Jurkat, Clone E6-1 (cell line): ENCODE measurements at regions not wholly inside any gene's neighbourhood (a gene's known extent, or its start where the extent isn't known, plus 50 kb on each side); places are given as distances from the start of the nearest gene placed in this dataset.
"Not testable (repeated sequence)": the region's sequence is repeated elsewhere in the genome, so short reads cannot be mapped to it uniquely, and the experiment has no call there.

ENCODE experiments used
- DNase-seq: peaks from one replicate; pipeline ENCODE4 v3.0.0-alpha.2; 2011; ENCODE audit warnings: low read depth, low spot score
- H3K4me3 ChIP-seq: 2 replicates; pipeline ENCODE4 v1.5.1; 2011; ENCODE audit warnings: mild to moderate bottlenecking, low read length, control low read depth, moderate library complexity

DNA sequence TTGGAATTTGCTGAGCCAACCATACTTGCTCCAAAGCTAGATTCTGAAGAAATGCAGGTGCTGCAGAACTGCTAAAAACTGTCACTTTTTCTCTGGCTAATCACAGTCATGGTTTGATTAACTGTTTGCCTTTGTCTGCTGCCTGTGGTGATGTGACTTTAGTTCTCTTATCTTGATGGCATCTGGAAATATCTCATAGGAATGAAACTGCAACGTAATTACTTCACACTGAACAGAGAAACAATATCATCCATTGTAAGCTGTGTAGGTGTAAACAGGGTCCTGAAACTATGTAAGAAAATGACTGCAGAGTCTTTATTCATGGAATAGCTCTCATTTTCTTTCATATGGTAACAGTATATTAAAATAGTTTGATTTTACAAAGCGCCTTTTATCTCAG lies 721.9 kb upstream of the HS3ST5 start:
- DNase-seq: no peak
- no peak overlapping the region for H3K4me3 ChIP-seq

- H3K4me3 ChIP-seq: no peak overlapping the region
- no peak for DNase-seq
These were observed 717.8 kb upstream of the HS3ST5 start for GRCh38 chr6:115060581-115060980.

- H3K4me3 ChIP-seq: no peak overlapping the region
- no peak for DNase-seq
These were observed 715.8 kb upstream of the HS3ST5 start for GRCh38 chr6:115058414-115059211.

- H3K4me3 ChIP-seq: no peak overlapping the region
- DNase-seq: no peak
These were observed 712.8 kb upstream of the HS3ST5 start for GRCh38 chr6:115055579-115055978.

DNA sequence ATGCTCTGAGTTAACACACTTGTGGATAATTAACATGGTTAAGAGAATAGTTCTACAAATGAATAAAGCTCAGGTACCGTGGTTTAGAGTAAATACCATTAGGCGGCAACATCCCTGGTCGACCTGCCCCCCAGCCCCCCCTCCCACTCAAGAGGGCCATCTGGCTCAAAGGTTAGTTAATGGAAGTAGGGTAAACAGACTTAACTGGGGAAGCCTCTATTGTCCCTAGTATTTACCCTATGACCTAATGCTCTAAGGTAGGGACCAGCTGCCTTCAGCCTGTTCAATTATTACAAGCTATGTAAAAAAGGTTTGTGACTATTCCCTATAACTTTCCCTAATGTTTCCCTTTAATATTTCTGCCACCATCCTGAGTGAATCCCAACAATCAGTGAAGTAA lies 711.4 kb upstream of the HS3ST5 start:
- not testable (repeated sequence) for DNase-seq, H3K4me3 ChIP-seq

- no peak for DNase-seq
- no peak overlapping the region for H3K4me3 ChIP-seq
These were observed 710.5 kb upstream of the HS3ST5 start for GRCh38 chr6:115053169-115053860.

GRCh38 chr6:115016593-115016992 lies 673.8 kb upstream of the HS3ST5 start:
- H3K4me3 ChIP-seq: no peak overlapping the region
- DNase-seq: no peak

DNA sequence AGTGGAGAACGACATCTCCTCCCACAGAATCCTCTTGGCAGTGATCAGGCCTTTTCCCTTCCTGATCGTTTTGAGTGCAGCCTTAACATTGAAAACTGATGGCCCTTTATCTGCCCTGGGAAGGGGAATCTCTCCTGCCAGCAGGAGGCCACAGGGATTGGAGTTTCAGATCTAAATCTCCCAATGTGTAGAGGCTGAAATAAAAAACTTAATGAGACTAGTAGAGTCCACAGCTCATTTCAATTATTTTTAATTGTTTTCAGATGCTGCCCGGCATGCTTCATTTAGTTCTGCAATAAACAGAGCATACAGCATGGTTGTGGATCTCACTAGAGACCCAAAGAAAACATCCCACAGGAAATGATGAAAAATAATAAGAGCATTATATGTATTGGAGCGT lies 662.2 kb upstream of the HS3ST5 start:
- DNase-seq: no peak
- no peak overlapping the region for H3K4me3 ChIP-seq

DNA sequence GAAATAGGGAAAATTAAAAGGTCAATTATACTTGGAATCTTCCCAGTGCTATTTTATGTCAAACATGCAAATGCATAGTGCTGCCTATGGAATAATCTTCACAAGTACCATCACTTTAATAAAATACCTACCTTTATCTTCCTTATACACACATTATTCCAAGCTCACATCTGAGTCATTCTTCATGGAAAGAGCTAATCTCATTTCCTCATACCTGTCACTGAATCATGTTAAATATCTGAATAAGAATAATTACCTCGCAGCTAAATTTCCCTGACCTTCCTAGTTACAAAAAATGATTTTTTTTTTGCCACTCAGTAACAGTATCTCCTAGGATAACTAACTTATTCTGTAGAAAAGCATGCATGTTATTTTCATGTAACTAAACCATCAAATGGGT lies 661.4 kb upstream of the HS3ST5 start:
- H3K4me3 ChIP-seq: no peak overlapping the region
- no peak for DNase-seq

GRCh38 chr6:115001731-115002350 lies 659.0 kb upstream of the HS3ST5 start:
- no peak for DNase-seq
- H3K4me3 ChIP-seq: no peak overlapping the region

GRCh38 chr6:115000736-115001135 lies 657.9 kb upstream of the HS3ST5 start:
- no peak for DNase-seq
- H3K4me3 ChIP-seq: no peak overlapping the region

DNA sequence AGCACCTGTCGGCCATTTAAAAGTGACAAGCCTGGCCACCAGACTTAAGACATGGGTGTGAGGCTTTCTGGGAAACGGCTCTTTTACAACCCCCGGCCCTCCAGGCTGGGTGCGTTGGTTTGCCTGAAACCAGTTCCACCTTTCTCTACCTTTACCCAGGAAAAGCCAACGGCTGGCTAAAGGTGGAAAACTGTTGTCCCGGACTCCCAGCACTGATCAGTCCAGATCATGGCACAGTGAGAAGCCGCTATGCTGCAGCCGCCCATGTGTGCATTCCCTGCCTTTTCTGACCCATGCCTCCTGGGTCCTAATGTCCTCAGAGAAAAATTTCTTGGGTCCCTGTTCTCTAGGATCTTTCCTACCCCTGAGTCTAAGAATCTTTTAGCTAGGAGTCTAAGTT lies 655.7 kb upstream of the HS3ST5 start:
- no peak overlapping the region for H3K4me3 ChIP-seq
- no peak for DNase-seq

- H3K4me3 ChIP-seq: no peak overlapping the region
- DNase-seq: no peak
These were observed 655.0 kb upstream of the HS3ST5 start for GRCh38 chr6:114997813-114998292.

- no peak overlapping the region for H3K4me3 ChIP-seq
- DNase-seq: no peak
These were observed 652.7 kb upstream of the HS3ST5 start for GRCh38 chr6:114995526-114995925.

- no peak overlapping the region for H3K4me3 ChIP-seq
- no peak for DNase-seq
These were observed 646.6 kb upstream of the HS3ST5 start for GRCh38 chr6:114989279-114989964.

GRCh38 chr6:114987281-114987680 lies 644.5 kb upstream of the HS3ST5 start:
- no peak overlapping the region for H3K4me3 ChIP-seq
- no peak for DNase-seq

- no peak overlapping the region for H3K4me3 ChIP-seq
These were observed 612.5 kb upstream of the HS3ST5 start for GRCh38 chr6:114955363-114955762.

GRCh38 chr6:114952229-114952628 lies 609.4 kb upstream of the HS3ST5 start:
- DNase-seq: no peak
- H3K4me3 ChIP-seq: no peak overlapping the region

More at GRCh38 chr6:114955363-114955762, 612.5 kb upstream of the HS3ST5 start:
- DNase-seq: no peak

DNA sequence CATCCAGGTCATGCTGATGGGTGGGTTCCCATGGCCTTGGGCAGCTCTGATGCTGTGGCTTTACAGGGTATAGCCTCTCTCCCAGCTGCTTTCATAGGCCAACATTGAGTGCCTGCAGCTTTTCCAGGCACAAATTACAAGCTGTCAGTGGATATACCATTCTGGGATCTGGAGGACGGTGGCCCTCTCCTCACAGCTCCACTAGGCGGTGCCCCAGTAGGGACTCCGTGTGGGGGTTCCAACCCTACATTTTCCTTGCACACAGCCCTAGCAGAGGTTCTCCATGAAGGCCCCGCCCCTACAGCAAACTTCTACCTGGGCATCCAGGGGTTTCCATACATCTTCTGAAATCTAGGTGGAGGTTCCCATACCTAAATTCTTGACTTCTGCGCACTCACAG lies 602.6 kb upstream of the HS3ST5 start:
- no peak overlapping the region for H3K4me3 ChIP-seq
- no peak for DNase-seq

DNA sequence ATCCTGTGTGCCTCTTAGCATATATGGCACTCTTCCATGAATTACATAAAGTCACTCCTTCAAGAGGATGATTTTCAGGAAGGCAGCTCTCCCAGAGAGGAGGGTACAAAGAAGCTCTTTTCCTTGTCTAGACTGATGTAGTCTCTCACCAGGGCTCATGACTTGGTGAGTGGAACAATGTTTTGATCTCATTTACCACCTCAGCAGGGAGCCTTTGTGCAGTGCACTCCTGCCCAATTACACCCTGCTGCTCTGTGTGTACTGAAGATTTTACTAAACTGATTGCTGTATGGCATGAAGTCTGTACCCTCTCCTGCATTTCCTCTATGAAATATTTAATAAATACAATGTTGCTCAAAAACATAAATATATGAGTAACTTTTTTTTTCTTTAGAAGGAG lies 598.3 kb upstream of the HS3ST5 start:
- DNase-seq: no peak

More for the DNA sequence above, 598.3 kb upstream of the HS3ST5 start:
- H3K4me3 ChIP-seq: no peak overlapping the region
